GM19025 (cell line): ENCODE measurements at regions not wholly inside any gene's neighbourhood (a gene's known extent, or its start where the extent isn't known, plus 50 kb on each side); places are given as distances from the start of the nearest gene placed in this dataset.
"Not testable (repeated sequence)": the region's sequence is repeated elsewhere in the genome, so short reads cannot be mapped to it uniquely, and the experiment has no call there.

ENCODE experiments used
- ATAC-seq: cut with Tn5 transposase; IDR thresholded peaks from one replicate; pipeline ENCODE4 v1.9.1; 2021; ENCODE audit warnings: mild to moderate bottlenecking, low read depth, moderate library complexity; ENCODE audit not compliant: unreplicated experiment

- ATAC-seq = no peak
Measured at GRCh38 chr5:27476356-27476988, 438.1 kb upstream of the CDH9 start.

DNA sequence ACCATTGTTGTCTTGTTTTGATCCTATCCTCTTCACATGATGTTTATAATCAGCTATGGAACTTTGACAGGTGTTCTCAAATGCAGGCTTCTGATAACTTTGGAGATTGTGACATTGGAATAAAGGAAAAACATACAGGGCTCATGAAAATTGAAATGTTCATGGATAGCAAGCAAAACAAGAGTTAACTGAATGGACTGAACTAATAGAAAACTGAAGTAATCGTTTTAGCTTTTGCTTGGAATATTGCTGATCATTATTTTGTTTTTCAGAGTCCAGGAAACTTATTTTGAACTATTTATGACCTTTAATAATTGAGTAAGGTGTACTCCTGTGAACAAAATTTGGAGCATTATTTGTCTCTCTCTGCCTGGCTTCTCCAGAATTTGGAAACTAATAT is 436.7 kb upstream of the CDH9 start:
- ATAC-seq = no peak

DNA sequence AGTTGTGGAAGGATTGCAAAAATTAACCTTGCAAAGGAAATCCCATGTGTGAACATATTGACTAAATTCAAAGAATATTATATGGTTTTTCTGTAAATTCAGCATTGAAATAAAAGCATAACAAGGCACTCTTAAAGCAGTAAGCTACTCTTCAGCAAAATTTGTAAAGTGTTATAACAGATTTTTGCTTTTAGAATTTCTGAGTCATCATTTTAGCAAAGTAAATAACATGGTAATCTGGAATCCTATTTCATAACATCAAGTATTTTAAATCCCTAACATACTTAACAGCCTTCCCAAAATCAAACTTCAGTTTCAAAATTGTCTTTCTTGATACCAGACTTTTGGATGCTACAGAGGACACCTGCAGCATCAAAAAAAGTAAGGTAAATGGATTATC is 436.0 kb upstream of the CDH9 start:
- no peak for ATAC-seq

DNA sequence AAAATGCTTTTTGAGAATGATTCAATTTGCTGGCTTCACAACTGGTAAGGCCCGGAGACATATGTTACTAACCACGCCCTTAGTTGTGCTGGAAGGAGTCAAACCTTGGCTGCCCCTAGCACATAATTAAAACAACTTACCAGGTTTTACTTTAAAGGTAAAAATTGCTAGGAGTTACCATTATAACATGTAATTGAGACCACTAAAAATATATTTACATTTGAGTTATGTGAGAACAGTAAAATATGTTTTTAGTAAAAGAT is 435.6 kb upstream of the CDH9 start:
- ATAC-seq = no peak

- no peak for ATAC-seq
Measured at GRCh38 chr5:27473307-27474046, 435.1 kb upstream of the CDH9 start.

- no peak for ATAC-seq
Measured at GRCh38 chr5:27472871-27473270, 434.5 kb upstream of the CDH9 start.

DNA sequence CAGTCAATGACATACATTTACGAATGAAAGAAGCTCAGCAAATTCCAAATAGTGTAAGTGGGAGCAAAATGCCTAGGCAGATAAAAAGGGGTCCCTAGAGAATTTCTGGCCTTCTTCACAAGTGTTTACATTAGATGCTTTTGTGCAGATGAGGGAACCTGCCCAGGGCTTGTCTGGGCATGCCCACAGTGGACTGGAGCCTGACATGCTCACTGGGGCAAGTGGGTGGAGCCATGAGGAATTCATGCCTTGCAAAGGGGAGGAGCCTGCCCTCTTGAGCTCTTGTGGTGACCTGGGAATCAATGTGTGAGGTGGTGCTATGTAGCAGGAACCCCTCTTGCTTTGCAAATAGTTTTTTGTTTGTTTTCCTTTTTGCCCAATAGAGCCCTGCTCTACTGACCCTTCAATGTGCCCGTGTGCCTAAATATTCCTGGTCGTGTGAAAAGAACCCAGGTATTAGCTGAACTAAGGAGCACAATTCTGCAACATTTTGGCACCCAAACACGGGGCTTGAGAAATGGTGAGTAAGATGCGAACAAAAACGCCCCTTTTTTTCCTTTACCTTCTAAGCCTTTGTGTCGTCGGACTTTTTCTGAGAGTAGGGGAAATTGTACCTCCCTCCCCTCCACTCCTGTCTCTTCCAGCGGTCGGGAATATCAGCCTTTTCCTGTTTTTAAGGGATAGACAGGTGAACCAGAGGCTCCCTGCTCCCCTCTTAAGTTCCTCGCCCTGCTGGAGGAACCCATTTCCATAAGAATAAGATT is 433.8 kb upstream of the CDH9 start:
- peak; percentile 92 for ATAC-seq

GRCh38 chr5:27466959-27467358 is 428.6 kb upstream of the CDH9 start:
- ATAC-seq = no peak

- no peak for ATAC-seq
Measured at GRCh38 chr5:27465140-27465539, 426.8 kb upstream of the CDH9 start.

DNA sequence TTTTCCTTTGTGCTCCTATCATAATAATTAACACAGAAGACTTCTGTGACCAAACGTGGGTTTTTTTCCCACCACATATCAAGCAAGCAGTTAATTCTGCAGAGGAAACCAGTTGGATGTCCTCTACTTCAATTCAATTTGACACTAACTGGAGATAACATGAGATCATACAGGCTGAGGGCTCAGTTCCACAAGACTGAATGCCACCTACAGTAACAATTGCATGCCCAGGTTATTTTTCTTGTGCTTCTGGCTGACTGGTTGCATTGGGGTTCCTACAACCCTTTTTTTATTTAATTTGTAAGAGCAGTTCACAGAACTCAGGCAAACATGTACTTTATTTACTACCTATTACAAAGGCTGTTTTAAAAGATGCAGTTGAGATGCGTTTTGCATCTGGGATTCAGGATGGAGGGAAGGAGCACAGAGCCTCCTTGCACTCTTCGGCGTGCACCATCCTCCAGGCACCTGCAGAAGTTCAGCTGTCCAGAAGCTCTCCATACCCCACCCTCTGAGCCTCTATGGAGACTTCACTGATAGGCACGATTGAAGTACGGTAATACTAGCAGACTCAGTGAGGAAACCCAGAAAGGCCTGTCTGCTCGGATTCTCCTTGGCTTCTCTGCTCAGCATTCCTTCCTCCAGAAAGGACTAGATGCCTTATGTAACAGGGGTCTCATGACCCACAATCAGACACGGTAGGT is 425.2 kb upstream of the CDH9 start:
- no peak for ATAC-seq

- ATAC-seq = no peak
Measured at GRCh38 chr5:27462936-27463335, 424.6 kb upstream of the CDH9 start.

- no peak for ATAC-seq
Measured at GRCh38 chr5:27458287-27458686, 419.9 kb upstream of the CDH9 start.

- ATAC-seq = no peak
Measured at GRCh38 chr5:27451377-27451776, 413.0 kb upstream of the CDH9 start.

- ATAC-seq = no peak
Measured at GRCh38 chr5:27450607-27451006, 412.2 kb upstream of the CDH9 start.

DNA sequence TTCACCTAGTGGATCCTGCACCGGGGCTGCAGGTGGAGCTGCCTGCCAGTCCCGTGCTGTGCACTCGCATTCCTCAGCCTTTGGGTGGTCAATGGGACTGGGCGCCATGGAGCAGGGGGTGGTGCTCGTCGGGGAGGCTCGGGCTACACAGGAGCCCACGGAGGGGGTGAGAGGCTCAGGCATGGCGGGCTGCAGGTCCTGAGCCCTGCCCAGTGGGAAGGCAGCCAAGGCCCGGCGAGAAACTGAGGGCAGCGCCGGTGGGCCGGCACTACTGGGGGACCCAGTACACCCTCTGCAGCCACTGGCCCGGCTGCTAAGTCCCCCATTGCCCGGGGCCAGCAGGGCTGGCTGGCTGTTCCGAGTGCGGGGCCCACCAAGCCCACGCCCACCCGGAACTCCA is 401.0 kb upstream of the CDH9 start:
- not testable (repeated sequence) for ATAC-seq

DNA sequence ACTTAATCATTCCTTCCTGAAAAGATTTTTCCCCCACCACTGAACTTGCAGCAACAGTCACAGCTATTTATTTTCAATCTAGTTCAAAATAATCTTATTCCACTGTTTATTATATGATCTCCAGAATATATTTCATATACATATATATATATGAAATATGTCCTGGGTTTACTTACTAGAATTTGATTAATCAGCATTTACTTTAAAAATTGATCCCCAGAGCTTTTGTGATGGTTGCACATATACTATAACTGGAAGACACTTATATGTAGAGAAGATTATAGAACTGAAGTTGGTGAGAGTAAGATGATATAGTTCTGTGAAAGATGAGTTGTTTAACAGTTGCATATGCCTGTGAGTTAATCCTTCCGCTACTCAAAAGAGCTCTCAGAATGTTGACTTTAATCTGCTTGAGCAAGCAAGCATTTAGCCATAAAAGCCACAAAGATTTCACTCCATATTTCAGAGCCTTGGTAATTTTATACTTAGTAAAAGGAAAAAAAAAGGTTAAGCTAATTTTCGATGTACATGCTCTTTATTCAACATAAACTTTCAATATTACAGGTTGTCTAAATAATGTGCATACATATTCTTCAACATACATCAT is 399.3 kb upstream of the CDH9 start:
- ATAC-seq = no peak

DNA sequence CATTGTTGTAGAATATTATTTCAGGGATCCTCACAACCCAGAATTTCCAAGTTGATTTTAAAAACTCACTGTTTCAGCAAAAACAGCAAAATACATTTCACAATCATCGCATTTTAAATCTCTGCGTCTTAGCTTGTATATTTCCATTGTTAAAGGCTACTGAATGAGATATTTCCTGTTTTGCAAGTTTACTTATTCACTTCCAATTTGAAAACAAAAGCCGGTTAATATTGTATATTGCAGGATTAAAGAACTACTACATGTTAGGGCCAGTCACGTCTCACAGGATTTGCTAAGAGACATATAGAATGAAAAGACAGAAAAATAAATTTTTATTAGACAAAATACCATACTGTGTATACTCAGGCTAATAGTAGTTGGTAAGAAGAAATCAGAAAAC is 395.9 kb upstream of the CDH9 start:
- no peak for ATAC-seq

DNA sequence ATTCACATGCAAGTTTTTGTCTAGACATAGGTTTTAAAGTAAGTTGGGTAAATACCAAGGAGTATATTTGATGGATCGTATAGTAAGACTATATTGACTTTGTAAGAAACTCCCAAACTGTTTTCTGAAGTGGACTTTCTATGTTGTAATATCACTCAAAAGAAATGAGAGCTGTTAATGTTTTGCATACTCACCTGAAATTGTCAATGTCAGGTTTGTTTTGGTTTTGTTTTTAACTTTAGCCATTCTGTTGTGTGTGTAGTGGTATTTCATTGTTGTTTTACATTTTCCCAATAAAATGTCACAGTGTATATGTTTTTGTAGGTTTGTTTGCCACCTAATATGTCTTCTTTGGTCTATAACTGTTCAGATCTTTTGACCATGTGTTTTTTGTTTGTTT is 375.7 kb upstream of the CDH9 start:
- ATAC-seq = no peak

GRCh38 chr5:27412384-27412783 is 374.0 kb upstream of the CDH9 start:
- no peak for ATAC-seq

DNA sequence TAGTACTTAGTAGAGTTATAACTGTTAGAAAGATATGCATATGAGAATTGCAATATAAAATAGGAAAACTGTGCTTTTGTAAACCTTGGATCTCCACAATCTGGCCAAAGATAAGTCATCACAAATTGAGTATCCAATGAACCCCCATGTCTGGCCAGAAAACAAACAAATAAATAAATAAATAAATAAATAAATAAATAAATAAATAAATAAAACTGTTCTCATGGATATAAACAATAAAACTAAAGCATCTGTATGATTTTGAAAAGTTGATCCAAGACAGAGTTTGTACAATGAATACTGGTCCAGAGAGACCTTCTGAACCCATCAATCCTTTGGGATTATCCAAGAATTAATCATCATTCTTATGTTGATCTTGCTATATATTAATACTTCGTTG is 367.6 kb upstream of the CDH9 start:
- ATAC-seq = no peak
